IPS DF 4.7 (cell line): ENCODE measurements at regions not wholly inside any gene's neighbourhood (a gene's known extent, or its start where the extent isn't known, plus 50 kb on each side); places are given as distances from the start of the nearest gene placed in this dataset.
"Not testable (repeated sequence)": the region's sequence is repeated elsewhere in the genome, so short reads cannot be mapped to it uniquely, and the experiment has no call there.

Experiments used
- DNase-seq: peaks from one replicate; pipeline ENCODE4 v3.0.0-alpha.2; 2013; ENCODE audit warnings: low spot score; ENCODE audit errors: extremely low read depth

- DNase-seq, result no peak
Measured at GRCh38 chr12:17361224-17361623, 728.8 kb downstream of the RERGL start.

- DNase-seq, result no peak
Measured at GRCh38 chr12:17358835-17359234, 731.2 kb downstream of the RERGL start.

GRCh38 chr12:17357396-17357795 lies 732.6 kb downstream of the RERGL start:
- DNase-seq, result no peak

- no peak for DNase-seq
Measured at GRCh38 chr12:17352164-17352563, 737.8 kb downstream of the RERGL start.

- no peak for DNase-seq
Measured at GRCh38 chr12:17348311-17348710, 741.7 kb downstream of the RERGL start.

GRCh38 chr12:17344649-17345048 lies 738.7 kb upstream of the LMO3 start:
- no peak for DNase-seq

GRCh38 chr12:17342381-17342961 lies 736.5 kb upstream of the LMO3 start:
- DNase-seq, result no peak

GRCh38 chr12:17335487-17335886 lies 729.5 kb upstream of the LMO3 start:
- DNase-seq, result no peak

GRCh38 chr12:17334784-17335183 lies 728.8 kb upstream of the LMO3 start:
- DNase-seq, result no peak

GRCh38 chr12:17333287-17333686 lies 727.3 kb upstream of the LMO3 start:
- DNase-seq, result no peak

- DNase-seq, result no peak
Measured at GRCh38 chr12:17326649-17327048, 720.7 kb upstream of the LMO3 start.

- DNase-seq, result no peak
Measured at GRCh38 chr12:17322090-17322489, 716.1 kb upstream of the LMO3 start.

- DNase-seq, result no peak
Measured at GRCh38 chr12:17304503-17305347, 698.8 kb upstream of the LMO3 start.

GRCh38 chr12:17302001-17302400 lies 696.0 kb upstream of the LMO3 start:
- no peak for DNase-seq

GRCh38 chr12:17301544-17301943 lies 695.6 kb upstream of the LMO3 start:
- no peak for DNase-seq

GRCh38 chr12:17296882-17297281 lies 690.9 kb upstream of the LMO3 start:
- no peak for DNase-seq

GRCh38 chr12:17286874-17287273 lies 680.9 kb upstream of the LMO3 start:
- no peak for DNase-seq

GRCh38 chr12:17284873-17285272 lies 678.9 kb upstream of the LMO3 start:
- no peak for DNase-seq

- DNase-seq, result no peak
Measured at GRCh38 chr12:17283563-17283962, 677.6 kb upstream of the LMO3 start.

GRCh38 chr12:17282169-17282568 lies 676.2 kb upstream of the LMO3 start:
- not testable (repeated sequence) for DNase-seq

GRCh38 chr12:17278946-17279345 lies 673.0 kb upstream of the LMO3 start:
- no peak for DNase-seq

GRCh38 chr12:17276196-17276595 lies 670.2 kb upstream of the LMO3 start:
- no peak for DNase-seq

GRCh38 chr12:17266856-17267255 lies 660.9 kb upstream of the LMO3 start:
- no peak for DNase-seq
